GM20431 (cell line): ENCODE measurements at regions not wholly inside any gene's neighbourhood (a gene's known extent, or its start where the extent isn't known, plus 50 kb on each side); places are given as distances from the start of the nearest gene placed in this dataset.

ENCODE experiments used
- in situ Hi-C: fragments of 300-500 bp; cut with MseI, MboI; formaldehyde crosslinking; loops from one replicate; pipeline ENCODE4 v1.15.0; 2020; ENCODE audit warnings: low sequenced_read_pairs; ENCODE audit not compliant: unreplicated experiment

DNA sequence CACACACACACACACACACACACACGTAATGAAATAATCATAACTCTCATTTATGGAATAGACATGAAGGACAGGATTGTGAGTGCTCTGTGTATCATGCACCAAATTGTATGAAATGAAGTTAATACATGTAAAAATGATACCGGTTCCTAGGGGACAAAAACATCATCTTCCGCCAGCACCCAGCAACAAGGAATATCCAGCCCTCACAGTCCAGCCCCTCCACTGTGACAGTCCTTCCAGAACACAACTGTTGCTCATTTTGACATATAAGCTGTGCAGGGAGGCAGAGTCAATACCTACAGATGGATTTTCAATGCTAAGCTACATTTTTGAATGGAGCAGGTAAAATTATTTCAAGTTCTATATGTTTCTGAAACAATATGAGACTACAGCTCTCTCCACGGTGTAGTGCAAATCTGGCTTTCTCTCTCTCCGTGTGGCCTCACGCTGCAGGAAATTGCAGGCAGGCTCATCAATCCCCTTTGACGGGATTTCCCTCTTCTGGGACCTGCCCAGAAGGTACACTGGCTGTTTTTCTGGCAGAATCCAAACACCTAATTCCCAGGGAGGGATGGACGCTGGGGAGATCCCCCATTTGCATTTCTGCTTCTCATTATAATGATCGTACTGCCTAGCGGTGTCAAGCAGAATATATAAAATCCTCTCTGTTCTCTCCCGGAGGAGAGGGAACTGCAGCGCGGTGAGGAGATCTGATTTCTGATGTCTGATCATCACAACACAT lies 494.0 kb downstream of the LIG4 start:
- in situ Hi-C loops = no loop called here

DNA sequence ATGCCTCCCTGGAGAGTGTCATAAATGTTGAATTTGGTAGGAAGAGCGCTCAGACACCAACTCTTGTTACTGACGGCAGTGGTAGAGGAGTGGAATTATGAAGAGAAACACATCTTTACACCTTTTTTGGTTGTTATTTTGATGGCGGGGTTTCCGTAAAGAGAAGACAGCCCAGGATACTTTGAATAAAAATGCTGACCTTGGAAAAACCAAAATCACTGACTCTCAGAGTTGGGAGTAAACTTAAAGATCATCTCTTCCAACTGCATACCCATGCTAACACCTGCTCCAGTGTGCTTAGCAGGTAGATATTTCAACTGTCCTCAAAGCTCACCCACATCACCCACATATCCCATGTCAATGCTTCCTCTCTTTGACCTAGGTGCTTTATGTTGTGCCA lies 498.6 kb downstream of the LIG4 start:
- in situ Hi-C loops = no loop called here

DNA sequence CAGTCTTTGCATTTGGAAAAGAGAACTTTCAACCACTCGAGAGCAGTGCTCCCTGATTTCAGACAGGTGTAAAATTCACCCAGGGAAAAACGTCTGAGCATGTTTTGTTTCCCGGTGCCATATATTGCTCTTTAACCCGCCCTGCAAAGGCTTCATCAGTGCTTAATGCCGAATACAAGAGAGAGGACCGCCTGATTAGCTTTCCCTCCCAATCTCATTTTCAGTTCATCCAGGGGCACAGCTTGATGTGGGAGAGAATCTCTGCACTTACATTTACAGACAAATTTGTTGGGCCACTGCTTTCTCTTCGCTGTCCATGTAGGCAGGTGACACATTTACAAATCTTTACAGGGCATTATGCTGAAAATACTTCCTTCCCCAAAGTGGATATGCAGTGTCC lies 499.1 kb downstream of the LIG4 start:
- in situ Hi-C loops = no loop called here

DNA sequence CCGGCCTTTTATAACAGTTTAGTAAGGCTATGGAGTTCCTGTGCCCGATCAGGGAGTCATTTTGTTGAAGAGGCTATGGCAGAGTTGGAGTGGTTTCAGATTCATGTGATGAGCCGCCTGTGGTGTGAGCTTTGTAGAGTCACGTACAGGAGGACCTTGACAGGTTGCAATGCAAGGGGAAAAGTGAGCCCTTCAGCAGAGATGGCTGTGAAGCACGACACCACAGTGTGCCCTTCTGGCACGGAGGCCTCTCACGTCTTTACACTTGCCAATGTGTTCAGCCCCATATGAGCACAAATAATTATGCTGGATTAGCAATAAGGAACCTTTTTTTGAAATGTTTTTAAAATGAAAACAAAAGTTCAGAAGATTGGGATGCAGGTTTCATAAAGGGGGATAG lies 499.8 kb downstream of the LIG4 start:
- in situ Hi-C loops = no loop called here

DNA sequence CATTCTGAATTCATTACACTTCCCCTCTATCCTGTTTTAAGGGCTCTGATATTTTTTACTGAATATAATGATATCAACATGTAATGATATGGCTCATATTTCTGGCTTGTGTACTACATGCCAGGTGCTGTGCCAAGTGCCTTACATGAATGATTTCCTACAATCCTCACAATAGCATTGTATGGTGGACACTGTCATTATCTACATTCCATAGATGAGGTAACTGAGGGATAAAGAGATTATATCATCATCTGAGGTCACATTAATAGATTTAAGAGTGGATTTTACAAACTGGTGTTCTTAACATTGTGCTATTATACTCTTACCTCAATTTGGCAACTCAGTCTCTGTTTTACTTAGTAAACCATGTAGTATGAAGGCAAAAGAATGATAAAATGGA lies 502.0 kb downstream of the LIG4 start:
- in situ Hi-C loops = no loop called here

DNA sequence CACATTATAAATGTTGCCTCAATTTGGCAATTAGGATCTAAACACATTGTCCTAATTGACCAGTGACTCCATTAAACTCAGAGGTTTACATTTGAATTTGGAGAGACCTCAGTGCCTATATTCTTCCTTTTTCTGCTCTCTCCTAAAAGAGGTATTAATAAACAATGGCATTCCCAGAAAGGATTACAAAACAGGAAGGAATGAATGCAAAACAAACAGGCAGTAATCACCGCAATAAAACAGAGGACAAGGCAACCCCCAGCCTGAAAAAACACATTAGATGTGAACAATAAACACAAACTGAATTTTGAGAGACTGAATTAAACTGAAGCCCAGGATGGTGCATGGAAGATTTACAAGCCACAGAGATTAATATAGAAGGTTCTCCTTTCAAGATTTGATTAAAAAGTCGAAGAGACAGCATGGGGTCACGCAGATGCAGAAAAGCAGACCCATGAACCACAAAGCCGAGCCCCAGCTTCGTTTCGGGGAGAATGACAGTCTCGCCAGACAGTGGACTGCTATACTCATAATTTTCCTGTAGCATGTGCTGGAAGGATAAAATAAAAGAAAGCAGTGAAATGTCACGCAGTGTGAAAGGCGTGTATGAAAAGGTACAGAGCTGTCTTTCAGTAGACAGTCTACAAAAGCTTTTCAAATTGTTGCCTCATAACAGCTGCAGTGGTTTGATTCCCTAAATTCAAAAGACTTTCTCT lies 503.0 kb downstream of the LIG4 start:
- in situ Hi-C loops = no loop called here

DNA sequence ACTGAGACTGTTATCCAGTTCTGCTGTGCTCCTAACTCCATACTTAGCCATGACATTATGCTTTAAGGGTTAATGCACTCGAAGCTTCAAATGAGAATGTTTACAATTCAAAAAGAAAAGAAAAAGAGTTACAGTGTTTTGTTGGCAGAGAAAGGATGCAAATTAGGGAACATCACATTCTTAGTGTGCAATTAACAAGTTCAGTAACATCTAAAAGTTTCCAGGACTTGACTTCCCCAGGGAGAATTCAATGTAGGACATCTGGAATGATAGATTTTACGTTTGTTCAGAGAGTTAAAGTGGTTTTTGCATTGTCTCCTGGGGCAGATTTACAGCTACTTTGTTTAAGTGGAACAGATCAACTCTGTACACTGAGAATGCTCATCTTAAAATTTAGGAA lies 525.2 kb downstream of the LIG4 start:
- in situ Hi-C loops = no loop called here

DNA sequence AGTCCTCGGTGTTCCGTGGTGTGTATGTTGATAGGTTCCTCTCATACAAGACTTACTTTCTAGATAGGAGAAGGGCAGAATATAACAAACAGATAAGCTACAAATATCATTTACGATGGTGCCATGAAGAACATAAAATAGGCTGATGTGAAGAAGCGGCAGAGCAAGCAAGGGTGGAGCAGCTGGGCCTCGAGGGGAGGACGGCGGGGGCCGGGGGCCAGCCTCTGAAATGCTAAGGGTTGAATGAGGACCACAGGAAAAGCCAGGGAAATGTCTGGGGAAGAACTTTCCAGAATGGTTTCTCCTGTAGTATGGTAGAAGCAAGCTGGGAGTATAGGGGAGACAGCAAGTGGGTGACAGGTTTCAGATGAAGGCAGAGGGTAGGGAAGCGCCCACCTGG lies 529.5 kb downstream of the LIG4 start:
- in situ Hi-C loops = no loop called here

DNA sequence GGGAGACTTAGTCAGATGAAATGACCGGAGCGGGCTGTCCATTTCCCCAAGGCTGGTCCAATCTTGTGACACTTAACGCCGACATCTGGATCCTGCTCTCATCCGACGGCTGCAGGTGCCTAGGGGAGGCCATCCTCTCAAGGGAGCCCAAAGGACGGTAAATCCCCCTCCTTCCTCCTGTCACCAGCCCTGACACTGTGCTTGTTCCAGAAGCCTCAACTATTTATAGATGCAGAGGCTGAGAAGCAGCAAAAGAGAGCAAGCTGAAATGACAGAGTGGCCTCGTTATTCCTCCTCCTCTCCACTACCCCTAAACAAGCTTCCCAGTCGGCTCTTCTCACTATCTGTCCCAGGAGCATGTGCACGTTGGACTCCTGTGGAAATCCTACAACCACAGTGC lies 533.7 kb downstream of the LIG4 start:
- in situ Hi-C loops = no loop called here

DNA sequence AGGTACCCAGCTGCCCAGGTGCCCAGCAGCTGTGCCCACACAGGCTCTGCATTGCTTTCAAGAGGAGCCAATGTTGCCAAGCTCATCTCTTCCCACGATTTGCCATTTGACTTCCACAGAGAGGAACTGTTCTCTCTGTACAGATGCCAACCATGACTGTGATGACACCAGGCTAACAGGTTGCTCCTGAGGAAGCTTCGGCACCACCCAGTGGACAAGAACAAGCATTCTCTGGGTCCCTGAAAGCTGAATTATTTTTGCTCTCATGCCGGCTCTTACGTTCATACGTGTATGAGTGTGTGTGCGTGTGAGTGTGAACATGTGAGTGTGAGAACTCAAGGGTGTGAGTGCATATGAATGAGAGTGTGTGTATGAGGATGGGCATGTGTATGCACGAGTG lies 535.2 kb downstream of the LIG4 start:
- in situ Hi-C loops = no loop called here

DNA sequence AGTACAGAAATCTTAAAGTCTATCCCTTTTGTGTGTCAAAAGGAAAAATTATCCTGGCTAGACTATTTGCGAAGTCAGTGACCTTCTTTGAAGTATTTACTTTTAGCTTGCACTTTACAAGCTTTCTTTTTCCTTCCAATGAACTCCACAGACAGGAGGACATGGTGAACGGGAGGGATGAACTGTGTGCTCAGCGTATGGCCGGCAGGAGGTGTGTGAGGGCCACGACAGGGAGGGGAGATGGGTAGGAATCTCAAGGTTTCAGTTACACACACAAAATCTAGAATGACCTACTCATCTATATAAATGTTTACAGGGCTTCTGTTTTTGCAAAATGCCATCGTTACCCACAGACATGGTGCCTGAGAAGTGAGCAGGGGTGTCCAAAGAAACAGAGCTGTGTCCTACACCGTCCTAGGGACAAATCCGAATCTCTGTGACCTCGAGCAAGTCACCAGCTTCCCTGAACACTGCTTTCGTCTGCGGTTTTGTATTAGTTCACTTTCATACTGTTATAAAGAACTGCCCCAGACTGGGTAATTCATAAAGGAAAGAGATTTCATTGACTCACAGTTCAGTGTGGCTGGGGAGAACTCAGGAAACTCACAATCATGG lies 537.2 kb downstream of the LIG4 start:
- in situ Hi-C loops = no loop called here

DNA sequence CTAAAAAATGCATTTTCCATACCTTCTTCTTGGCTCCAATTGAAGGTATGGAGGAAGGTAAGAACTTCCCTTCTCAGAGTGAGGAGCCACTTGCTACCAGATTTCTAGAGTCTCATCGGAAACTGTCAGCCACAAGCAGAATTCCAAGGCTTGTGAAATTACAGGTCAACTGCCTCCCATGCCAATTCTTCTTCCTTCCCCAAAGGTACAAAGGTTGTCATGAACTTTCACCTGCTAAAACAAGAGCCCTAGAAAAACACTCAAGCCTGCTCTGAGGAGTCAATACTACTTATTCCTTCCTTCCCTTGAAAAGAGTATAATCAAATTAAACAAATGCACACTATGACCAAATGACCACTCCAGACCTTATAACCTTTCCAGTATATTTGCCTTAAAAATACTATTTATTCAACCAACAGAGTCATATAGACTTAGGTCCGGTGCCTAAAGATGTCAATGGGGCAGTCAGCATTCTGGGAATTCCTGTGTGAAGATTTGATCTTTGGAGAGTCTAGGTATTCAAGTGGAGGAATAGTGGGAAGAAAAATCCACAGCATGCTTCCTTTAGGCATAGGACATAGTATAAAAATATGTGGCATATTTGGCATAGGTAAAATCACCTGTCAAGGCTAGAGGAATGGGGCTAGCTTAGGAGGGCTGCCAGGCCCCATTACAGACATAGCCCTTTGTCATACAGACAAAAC lies 539.3 kb downstream of the LIG4 start:
- in situ Hi-C loops = no loop called here

DNA sequence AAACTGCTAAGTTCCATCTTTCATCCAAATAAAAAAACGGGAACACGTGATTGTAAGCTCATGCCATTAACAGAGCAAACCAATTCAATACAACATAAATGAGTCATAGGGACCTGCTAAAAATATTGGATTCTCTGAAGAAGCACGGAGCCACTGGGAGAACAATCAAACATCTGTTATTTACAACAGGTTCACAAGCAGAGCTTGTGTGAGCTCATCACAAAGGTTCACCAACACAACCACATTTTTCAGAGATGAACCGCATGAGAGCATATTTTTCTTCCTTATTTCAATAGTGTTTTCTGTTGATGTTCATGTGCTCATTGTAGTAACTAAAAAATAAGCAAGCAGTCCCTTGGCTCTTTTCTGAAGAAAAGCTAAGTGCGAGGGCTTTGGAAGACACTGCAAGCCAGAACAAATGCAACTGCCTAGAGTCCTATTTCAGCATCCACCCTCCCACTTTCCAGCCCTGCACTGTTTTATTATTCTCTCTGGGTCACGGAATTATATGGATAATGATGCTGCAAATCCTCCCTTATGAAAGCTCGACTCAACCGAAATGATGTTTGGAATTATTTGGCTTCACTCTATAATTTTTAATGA lies 545.8 kb downstream of the LIG4 start:
- in situ Hi-C loops = no loop called here

DNA sequence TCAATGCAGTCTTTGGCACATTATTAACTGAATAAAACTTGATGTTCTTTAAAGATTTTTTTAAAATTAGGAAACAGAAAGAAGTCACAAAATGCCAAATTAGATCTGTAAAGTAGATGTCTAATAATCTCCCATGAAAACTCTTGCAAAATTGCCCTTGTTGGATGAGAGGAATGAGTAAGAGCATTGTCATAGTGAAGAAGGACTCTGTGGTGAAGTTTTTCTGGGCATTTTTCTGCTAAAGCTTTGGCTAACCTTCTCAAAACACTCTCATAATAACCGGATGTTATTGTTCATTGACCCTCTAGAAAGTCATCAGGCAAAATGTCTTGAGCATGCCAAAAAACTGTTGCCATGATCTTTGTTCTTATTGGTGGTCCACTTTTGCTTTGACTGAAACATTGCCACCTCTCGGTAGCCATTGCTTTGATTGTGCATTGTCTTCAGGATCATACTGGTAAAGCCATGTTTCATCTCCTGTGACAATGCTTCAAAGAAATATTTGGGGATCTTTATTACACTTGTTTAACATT lies 549.3 kb downstream of the LIG4 start:
- in situ Hi-C loops = no loop called here

DNA sequence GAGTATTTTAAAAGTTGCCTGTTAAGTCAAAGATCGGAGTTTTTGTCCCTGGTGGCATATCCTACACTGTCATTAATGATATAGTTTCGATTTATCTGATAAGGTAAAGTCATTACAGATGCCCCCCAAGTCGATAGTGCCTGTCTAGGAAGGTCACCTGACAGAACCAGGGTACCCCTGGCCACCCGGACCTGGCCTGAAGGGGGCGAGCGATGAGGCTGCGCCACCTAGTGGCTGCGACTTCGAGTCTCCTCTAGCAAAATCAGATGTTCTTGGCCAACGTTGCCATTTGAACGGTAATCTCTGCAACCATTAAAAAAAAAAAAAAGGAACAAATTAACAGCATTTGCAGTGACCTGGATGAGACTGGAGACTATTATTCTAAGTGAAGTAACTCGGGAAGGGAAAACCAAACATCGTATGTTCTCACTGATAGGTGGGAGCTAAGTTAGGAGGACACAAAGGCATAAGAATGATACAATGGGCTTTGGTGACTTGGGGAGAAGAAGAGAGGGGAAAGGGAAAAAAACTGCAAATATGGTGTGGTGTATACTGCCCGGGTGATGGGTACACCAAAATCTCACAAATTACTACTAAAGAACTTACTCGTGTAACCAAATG lies 565.1 kb downstream of the LIG4 start:
- in situ Hi-C loops = no loop called here

DNA sequence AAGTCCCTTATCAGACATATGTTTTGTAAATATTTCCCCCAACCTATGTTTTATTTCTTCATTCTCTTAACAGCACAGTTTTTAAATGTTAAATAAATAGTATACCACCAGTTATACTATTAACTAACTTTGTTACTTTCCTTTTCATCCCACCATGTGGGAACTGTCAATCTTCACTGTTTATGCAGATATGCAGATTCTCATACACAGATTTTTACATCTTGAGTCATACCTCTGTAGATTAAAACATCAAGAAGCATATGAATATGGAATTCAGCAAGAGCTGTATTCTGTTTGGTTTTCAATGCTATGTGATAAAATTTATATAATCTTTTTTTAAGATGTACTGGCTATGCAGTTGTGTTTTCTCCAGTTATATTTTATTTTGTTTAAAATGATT lies 566.3 kb downstream of the LIG4 start:
- in situ Hi-C loops = no loop called here

DNA sequence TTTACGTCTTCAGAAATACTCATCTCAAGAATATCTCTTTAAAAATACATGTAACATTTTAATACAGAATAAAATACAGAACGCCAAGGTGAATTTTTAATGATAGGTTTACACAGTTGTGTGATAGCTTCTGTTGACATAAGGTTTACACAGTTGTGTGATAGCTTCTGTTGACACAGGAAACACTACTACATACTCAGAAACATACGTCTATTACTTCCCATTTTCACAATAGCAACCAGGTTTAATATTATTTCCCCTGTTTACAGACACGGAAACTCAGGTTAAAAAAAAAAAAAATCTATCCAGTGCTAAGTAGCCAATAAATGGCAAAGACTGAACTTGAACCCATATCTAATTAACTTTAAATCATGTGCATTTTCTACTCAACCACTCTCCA lies 571.2 kb downstream of the LIG4 start:
- in situ Hi-C loops = no loop called here

DNA sequence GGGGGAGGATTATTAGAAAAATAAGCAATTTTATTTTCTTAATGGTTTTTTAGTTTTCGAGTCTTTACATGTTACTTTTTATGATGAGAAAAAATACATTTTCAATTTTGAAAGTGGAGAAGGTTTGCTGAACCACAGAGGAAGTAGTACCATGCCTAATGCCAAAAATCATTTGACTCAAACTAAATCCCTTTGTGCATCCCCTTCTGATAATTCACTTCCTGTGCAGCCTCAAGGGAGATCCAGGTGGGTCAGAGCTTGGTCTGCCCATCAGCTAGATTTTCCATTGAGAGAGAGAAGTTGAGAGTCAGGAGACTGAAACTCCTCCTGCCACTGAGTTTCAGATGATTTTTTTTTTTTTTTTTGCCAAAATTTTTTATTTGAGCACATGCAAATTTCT lies 571.7 kb downstream of the LIG4 start:
- in situ Hi-C loops = no loop called here

DNA sequence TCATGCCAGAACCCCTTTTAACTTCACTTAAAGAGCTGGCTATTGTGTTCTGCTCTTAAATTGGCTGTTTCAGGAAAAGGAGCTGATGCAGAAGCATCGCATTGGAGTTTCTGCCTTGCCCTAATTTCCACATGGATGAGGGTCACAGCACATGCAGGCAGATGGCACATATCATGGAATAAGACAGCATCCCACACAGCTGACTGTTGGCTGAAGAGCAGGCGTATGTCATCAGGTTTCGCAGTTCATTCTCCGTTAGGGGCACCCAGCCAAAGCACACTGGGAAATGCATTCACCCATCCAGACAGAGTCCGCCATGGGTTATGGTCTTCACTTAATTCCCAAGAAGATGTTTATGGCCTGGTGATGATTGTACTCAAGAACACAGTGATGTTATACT lies 572.5 kb downstream of the LIG4 start:
- in situ Hi-C loops = no loop called here

DNA sequence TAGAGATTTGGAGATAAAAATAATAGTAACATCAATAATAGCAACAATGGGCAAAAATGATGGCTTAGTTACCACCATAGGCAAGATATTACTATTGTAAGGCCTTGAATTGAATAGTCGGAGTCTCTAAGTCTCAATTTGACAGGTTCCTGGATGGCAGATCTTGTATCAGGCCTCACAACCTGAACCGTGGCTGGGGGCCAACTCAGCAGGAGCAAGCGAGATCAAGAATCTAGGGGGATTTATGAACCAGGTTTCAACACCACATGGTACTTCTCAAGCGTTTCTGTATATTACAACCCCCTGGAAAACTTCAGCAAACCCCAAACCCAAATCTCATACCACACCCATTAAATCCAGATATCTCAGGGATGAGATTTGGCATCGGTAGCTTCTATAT lies 573.8 kb downstream of the LIG4 start:
- in situ Hi-C loops = no loop called here
